ENCODE measurements at regions not wholly inside any gene's neighbourhood (a gene's known extent, or its start where the extent isn't known, plus 50 kb on each side); places are given as distances from the start of the nearest gene placed in this dataset.

DNA sequence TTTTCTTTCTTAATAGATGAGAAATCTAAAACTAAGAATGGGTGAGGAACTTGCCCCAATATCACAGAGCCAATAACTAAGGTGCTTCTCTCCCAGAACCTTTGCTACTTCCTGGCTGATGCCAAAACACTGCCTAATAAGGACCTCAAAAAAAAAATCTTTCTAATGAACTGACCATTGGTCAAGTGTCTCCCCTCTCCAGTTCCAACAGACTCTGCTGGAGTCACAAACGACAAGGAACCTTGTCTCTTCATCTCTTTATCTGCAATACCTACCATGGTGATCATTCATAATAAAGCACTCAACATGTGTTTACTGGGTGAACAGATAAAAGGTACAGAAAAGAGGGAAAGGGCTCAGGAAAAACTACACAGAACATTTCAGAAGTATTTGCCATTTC lies 197.4 kb downstream of the LTN1 start:
- TF ChIP-seq POLR2AphosphoS5 (IDR thresholded peaks at IDR 0.05), result no peak
- no peak for TF ChIP-seq EP300 (IDR thresholded peaks at IDR 0.05)
- no peak for TF ChIP-seq POLR2A (IDR thresholded peaks at IDR 0.05)
- no peak for TF ChIP-seq CTCF (IDR thresholded peaks at IDR 0.05)
- H3K27ac ChIP-seq, result no peak overlapping the region
- H3K36me3 ChIP-seq, result no peaks in the 10 kb centered on the region
- WGBS, 2 donors, result 75 to 80% methylated on average over 1 of the region's 1 CpG
- no peak for ATAC-seq (ENCODE audit: low FRiP score in 2 of 2)
- H3K27me3 ChIP-seq, result no peaks in the 10 kb centered on the region
- H3K4me1 ChIP-seq, result peaks cover 0 to 3% (median 0%) of the 10 kb centered on the region in 4 donors
- DNase-seq, result no peak
- H3K9me3 ChIP-seq, result no peaks in the 10 kb centered on the region
- H3K4me3 ChIP-seq, result no peak overlapping the region

DNA sequence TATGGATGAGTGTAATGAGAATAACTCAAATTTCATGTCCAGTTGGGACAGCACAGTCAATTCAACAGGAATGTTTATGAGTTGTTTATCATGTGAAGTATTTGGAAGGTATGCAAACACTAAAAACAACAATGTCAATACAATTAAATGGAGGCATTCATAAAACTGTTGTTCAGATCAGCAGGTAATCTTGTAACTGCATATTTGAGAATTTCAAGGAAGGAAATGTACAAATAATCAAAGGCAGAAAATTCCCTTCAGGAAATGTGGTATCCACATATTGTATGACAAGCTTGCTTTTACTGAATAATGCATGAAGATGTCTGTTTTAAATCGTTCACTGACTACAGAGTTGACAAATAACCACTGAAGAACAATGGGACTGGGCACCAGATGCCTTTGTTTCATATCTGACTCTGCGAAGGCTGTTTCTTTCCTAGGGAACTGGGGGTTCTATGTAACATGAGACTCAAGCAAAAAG lies 198.3 kb downstream of the LTN1 start:
- TF ChIP-seq POLR2A (IDR thresholded peaks at IDR 0.05) (no peak), POLR2AphosphoS5 (IDR thresholded peaks at IDR 0.05) (no peak), CTCF (IDR thresholded peaks at IDR 0.05) (no peak), EP300 (IDR thresholded peaks at IDR 0.05) (no peak)
- no peak for DNase-seq
- WGBS, 2 donors, result 47 to 59% methylated on average over 2 of the region's 2 CpGs

DNA sequence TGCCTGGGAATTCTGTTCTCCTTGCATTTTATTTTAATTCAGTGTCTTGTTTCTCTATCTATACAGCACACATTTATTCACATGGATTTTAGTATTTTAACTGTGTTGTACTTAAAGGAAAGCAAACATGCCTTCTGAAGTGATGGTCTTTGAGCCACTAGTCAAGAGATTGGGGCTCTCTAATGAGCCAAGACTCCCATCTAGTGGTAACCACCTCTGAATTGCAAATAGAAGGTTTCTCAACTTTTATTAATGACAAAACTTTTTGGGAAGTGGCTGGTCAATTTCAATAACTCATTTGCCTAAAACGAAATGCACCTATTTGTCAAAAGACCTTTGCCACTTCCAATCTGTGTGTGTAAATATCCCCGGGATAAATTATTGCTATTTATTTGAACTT lies 199.6 kb downstream of the LTN1 start:
- DNase-seq, result no peak

More for the DNA sequence above, 198.3 kb downstream of the LTN1 start:
- H3K4me1 ChIP-seq, result peaks cover 0 to 3% (median 0%) of the 10 kb centered on the region in 4 donors
- no peak for ATAC-seq (ENCODE audit: low FRiP score in 2 of 2)
- no peaks in the 10 kb centered on the region for H3K27me3 ChIP-seq
- peak overlapping the region in 1 of 4 donors; percentile 3 for H3K27ac ChIP-seq
- no peak overlapping the region for H3K4me3 ChIP-seq
- H3K9me3 ChIP-seq, result no peaks in the 10 kb centered on the region
- H3K36me3 ChIP-seq, result no peaks in the 10 kb centered on the region

GRCh38 chr21:28791595-28792282 lies 200.9 kb downstream of the LTN1 start:
- H3K4me1 ChIP-seq, result peaks cover 0 to 3% (median 0%) of the 10 kb centered on the region in 4 donors
- ATAC-seq (ENCODE audit: low FRiP score in 2 of 2), result no peak
- no peak overlapping the region for H3K4me3 ChIP-seq
- no peaks in the 10 kb centered on the region for H3K36me3 ChIP-seq
- TF ChIP-seq EP300 (IDR thresholded peaks at IDR 0.05), result no peak
- no peak for TF ChIP-seq CTCF (IDR thresholded peaks at IDR 0.05)
- TF ChIP-seq POLR2A (IDR thresholded peaks at IDR 0.05), result no peak
- no peak for TF ChIP-seq POLR2AphosphoS5 (IDR thresholded peaks at IDR 0.05)
- no peaks in the 10 kb centered on the region for H3K27me3 ChIP-seq
- WGBS, 2 donors, result 61 to 81% methylated on average over 4 of the region's 4 CpGs
- H3K9me3 ChIP-seq, result no peaks in the 10 kb centered on the region
- H3K27ac ChIP-seq, result no peak overlapping the region
- DNase-seq, result no peak

More for the DNA sequence above, 199.6 kb downstream of the LTN1 start:
- Histone ChIP-seq H3K4me1 (peaks cover 0 to 3% (median 0%) of the 10 kb centered on the region in 4 donors), H3K9me3 (no peaks in the 10 kb centered on the region), H3K27me3 (no peaks in the 10 kb centered on the region), H3K27ac (no peak overlapping the region), H3K36me3 (no peaks in the 10 kb centered on the region), H3K4me3 (no peak overlapping the region)
- no peak for TF ChIP-seq CTCF (IDR thresholded peaks at IDR 0.05)
- no peak for TF ChIP-seq POLR2AphosphoS5 (IDR thresholded peaks at IDR 0.05)
- TF ChIP-seq POLR2A (IDR thresholded peaks at IDR 0.05), result no peak
- no peak for TF ChIP-seq EP300 (IDR thresholded peaks at IDR 0.05)
- no peak for ATAC-seq (ENCODE audit: low FRiP score in 2 of 2)
- 10 to 37% methylated on average over 2 of the region's 2 CpGs for WGBS, 2 donors

DNA sequence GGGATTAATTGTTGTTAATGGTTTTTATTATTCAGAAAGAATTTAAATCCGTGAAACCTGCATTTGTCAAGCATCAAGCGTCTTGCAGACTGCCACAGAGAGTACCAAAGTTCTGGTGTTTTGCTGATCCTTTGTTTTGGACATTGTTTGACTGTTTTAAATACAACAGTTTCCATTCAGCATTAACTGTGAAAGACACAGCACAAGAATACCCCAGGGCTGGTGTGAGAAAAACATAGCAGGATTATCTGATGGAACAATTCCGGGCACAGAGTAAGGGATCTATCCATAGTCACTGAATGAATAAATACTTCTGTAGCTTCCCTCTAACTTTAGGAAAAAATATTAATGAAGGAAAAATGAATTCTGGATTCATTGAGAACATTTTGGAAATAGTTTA lies 202.3 kb downstream of the LTN1 start:
- no peak for TF ChIP-seq CTCF (IDR thresholded peaks at IDR 0.05)
- no peak for TF ChIP-seq EP300 (IDR thresholded peaks at IDR 0.05)
- no peak for TF ChIP-seq POLR2A (IDR thresholded peaks at IDR 0.05)
- TF ChIP-seq POLR2AphosphoS5 (IDR thresholded peaks at IDR 0.05), result no peak
- DNase-seq (no peak), ATAC-seq (ENCODE audit: low FRiP score in 2 of 2) (no peak)
- Histone ChIP-seq H3K27ac (no peak overlapping the region), H3K4me3 (no peak overlapping the region), H3K36me3 (no peaks in the 10 kb centered on the region), H3K9me3 (no peaks in the 10 kb centered on the region), H3K4me1 (peaks cover 0 to 3% (median 0%) of the 10 kb centered on the region in 4 donors), H3K27me3 (no peaks in the 10 kb centered on the region)
- WGBS, 2 donors, result 66 to 68% methylated on average over 3 of the region's 3 CpGs
